H1 (cell line): ENCODE measurements at regions not wholly inside any gene's neighbourhood (a gene's known extent, or its start where the extent isn't known, plus 50 kb on each side); places are given as distances from the start of the nearest gene placed in this dataset.

ENCODE experiments used
- CTCF ChIA-PET: fragments of 300-600 bp; sonication (Branson Sonifier 250); formaldehyde crosslinking; loops from one replicate; lab custom pipeline; 2021; ENCODE audit not compliant: partially characterized antibody; lab: Charles Lee
- POLR2A ChIA-PET: fragments of 300-600 bp; sonication (Branson Sonifier 250); formaldehyde crosslinking; loops from one replicate; lab custom pipeline; 2021; ENCODE audit warnings: inconsistent platforms; ENCODE audit not compliant: partially characterized antibody; lab: Charles Lee
- DNase-seq, 2 experiments: peaks; one replicate each; pipeline versions ENCODE4 v3.0.0 to v3.0.0-alpha.2; 2010 to 2022; ENCODE audit warnings: low spot score in 2 of 2, low read depth in 1 of 2, mixed read lengths in 1 of 2
- FAIRE-seq: peaks from 2 replicates; lab custom pipeline; 2011; peaks lifted over from hg19 to GRCh38; lab: Jason Lieb, UNC
- H2AFZ ChIP-seq: 2 replicates; pipeline ENCODE4 v1.8.1; 2012; ENCODE audit warnings: low read length, inconsistent platforms
- H2AK5ac ChIP-seq: 2 replicates; pipeline ENCODE4 v1.6.1; 2013; ENCODE audit warnings: low read depth, low read length
- H2BK120ac ChIP-seq: replicated peaks from 2 replicates; pipeline ENCODE3; 2013; ENCODE audit warnings: low read depth, low read length, inconsistent platforms
- H2BK12ac ChIP-seq: 2 replicates; pipeline ENCODE4 v1.6.1; 2013; ENCODE audit warnings: low read depth, low read length
- H2BK15ac ChIP-seq: 2 replicates; pipeline ENCODE4 v1.6.1; 2013; ENCODE audit warnings: low read length
- H2BK20ac ChIP-seq: 2 replicates; pipeline ENCODE4 v1.6.1; 2013; ENCODE audit warnings: low read length
- H2BK5ac ChIP-seq: 2 replicates; pipeline ENCODE4 v1.6.1; 2013; ENCODE audit warnings: low read depth, low read length
- H3K14ac ChIP-seq: 2 replicates; pipeline ENCODE4 v1.6.1; 2013; ENCODE audit warnings: inconsistent platforms; ENCODE audit not compliant: insufficient read length
- H3K18ac ChIP-seq: 2 replicates; pipeline ENCODE4 v1.6.1; 2013; ENCODE audit warnings: low read length; ENCODE audit errors: extremely low read depth
- H3K23ac ChIP-seq: 2 replicates; pipeline ENCODE4 v1.6.1; 2013; ENCODE audit warnings: inconsistent platforms; ENCODE audit not compliant: insufficient read length
- H3K23me2 ChIP-seq: 2 replicates; pipeline ENCODE4 v1.6.1; 2013; ENCODE audit warnings: low read depth, low read length
- H3K27ac ChIP-seq: 2 replicates; pipeline ENCODE4 v1.6.1; 2011; ENCODE audit warnings: low read depth, low read length, inconsistent platforms
- H3K27me3 ChIP-seq, 4 experiments: replicated peaks in 1 of 4; 1 replicate in 1 of 4; 2 replicates in 3 of 4; pipeline versions ENCODE4 v1.6.1 to v1.8.1; 2011 to 2013; ENCODE audit warnings: low read length in 3 of 4, mild to moderate bottlenecking in 3 of 4, inconsistent platforms in 2 of 4, mixed read lengths in 2 of 4, moderate library complexity in 1 of 4; ENCODE audit not compliant: control insufficient read depth in 3 of 4, insufficient read depth in 3 of 4; ENCODE audit errors: extremely low read depth in 1 of 4
- H3K36me3 ChIP-seq, 4 experiments: 2 replicates each; pipeline versions ENCODE4 v1.6.1 to v1.8.1; 2011 to 2013; ENCODE audit warnings: mild to moderate bottlenecking in 4 of 4, low read length in 3 of 4, moderate library complexity in 2 of 4, control low read depth in 1 of 4, inconsistent platforms in 1 of 4; ENCODE audit not compliant: insufficient read depth in 4 of 4, control insufficient read depth in 2 of 4
- H3K4ac ChIP-seq: replicated peaks from 2 replicates; pipeline ENCODE3; 2013; ENCODE audit warnings: low read length, low read depth, mixed read lengths, inconsistent platforms; ENCODE audit not compliant: insufficient read length
- H3K4me1 ChIP-seq, 4 experiments: replicated peaks in 1 of 4; 1 replicate in 1 of 4; 2 replicates in 3 of 4; pipeline versions ENCODE4 v1.6.1 to v1.8.1; 2011 to 2013; ENCODE audit warnings: low read length in 3 of 4, inconsistent platforms in 2 of 4, mixed read lengths in 1 of 4; ENCODE audit not compliant: insufficient read depth in 4 of 4, control insufficient read depth in 3 of 4
- H3K4me2 ChIP-seq, 2 experiments: 2 replicates each; pipeline versions ENCODE4 v1.6.1 to v1.8.1; 2011 to 2013; ENCODE audit warnings: low read depth in 2 of 2, low read length in 2 of 2, control low read depth in 1 of 2, inconsistent platforms in 1 of 2, mild to moderate bottlenecking in 1 of 2; ENCODE audit not compliant: insufficient read depth in 1 of 2
- H3K4me3 ChIP-seq, 4 experiments: fragments of 200-600, 300-600 bp in 1 of 4; sonication (generic), shearing (Covaris generic), sonication (Bioruptor Twin) in 1 of 4; 2 replicates each; pipeline versions ENCODE4 v1.5.1 to v1.8.1; 2011 to 2016; ENCODE audit warnings: low read length in 4 of 4, low read depth in 3 of 4, control low read depth in 2 of 4, inconsistent platforms in 2 of 4, mild to moderate bottlenecking in 2 of 4, mixed read lengths in 1 of 4, moderate library complexity in 1 of 4; ENCODE audit not compliant: insufficient read depth in 2 of 4; ENCODE audit errors: extremely low read depth in 1 of 4
- H3K56ac ChIP-seq: replicated peaks from 2 replicates; pipeline ENCODE3; 2013; ENCODE audit warnings: low read depth, mild to moderate bottlenecking, mixed read lengths, low read length, inconsistent platforms; ENCODE audit not compliant: insufficient read length
- H3K79me1 ChIP-seq: 2 replicates; pipeline ENCODE4 v1.6.1; 2013; ENCODE audit warnings: low read depth, low read length, control low read depth
- H3K79me2 ChIP-seq, 2 experiments: 2 replicates each; pipeline versions ENCODE4 v1.6.1 to v1.8.1; 2012 to 2013; ENCODE audit warnings: low read length in 2 of 2, mild to moderate bottlenecking in 2 of 2, inconsistent platforms in 1 of 2; ENCODE audit not compliant: insufficient read depth in 2 of 2, control insufficient read depth in 1 of 2
- H3K9ac ChIP-seq, 4 experiments: replicated peaks in 1 of 4; 1 replicate in 1 of 4; 2 replicates in 3 of 4; pipeline versions ENCODE4 v1.6.1 to v1.8.1; 2011 to 2013; ENCODE audit warnings: low read depth in 3 of 4, low read length in 3 of 4, control low read depth in 2 of 4, mild to moderate bottlenecking in 2 of 4, moderate library complexity in 2 of 4, inconsistent platforms in 1 of 4; ENCODE audit errors: extremely low read depth in 1 of 4
- H3K9me3 ChIP-seq, 2 experiments: 2 replicates each; pipeline versions ENCODE4 v1.6.1 to v1.8.1; 2012 to 2013; ENCODE audit warnings: mild to moderate bottlenecking in 2 of 2, moderate library complexity in 2 of 2, control low read depth in 1 of 2, inconsistent platforms in 1 of 2, low read depth in 1 of 2, low read length in 1 of 2, mixed read lengths in 1 of 2; ENCODE audit not compliant: insufficient read depth in 2 of 2
- H4K20me1 ChIP-seq, 2 experiments: replicated peaks in 1 of 2; 2 replicates each; pipeline versions ENCODE3 to v1.8.1; 2011 to 2013; ENCODE audit warnings: inconsistent platforms in 2 of 2, low read length in 2 of 2, mild to moderate bottlenecking in 1 of 2; ENCODE audit not compliant: insufficient read depth in 2 of 2, control insufficient read depth in 1 of 2
- H4K5ac ChIP-seq: 2 replicates; pipeline ENCODE4 v1.6.1; 2013; ENCODE audit warnings: low read length, low read depth, mixed read lengths, inconsistent platforms; ENCODE audit not compliant: insufficient read length
- H4K8ac ChIP-seq: 2 replicates; pipeline ENCODE4 v1.8.0; 2013; ENCODE audit warnings: mild to moderate bottlenecking, moderate library complexity, low read length, inconsistent platforms; ENCODE audit not compliant: insufficient read depth; ENCODE audit errors: extremely low read depth
- H4K91ac ChIP-seq: replicated peaks from 2 replicates; pipeline ENCODE3; 2013; ENCODE audit warnings: low read length, mixed read lengths, inconsistent platforms; ENCODE audit not compliant: insufficient read length
- EGR1 ChIP-seq: IDR thresholded peaks from 2 replicates; pipeline ENCODE4 v1.6.1; 2011; ENCODE audit warnings: low read depth, low read length, borderline replicate concordance
- EP300 ChIP-seq, 2 experiments: IDR thresholded peaks; 1 replicate in 1 of 2; 2 replicates in 1 of 2; pipeline ENCODE4 v1.6.1; 2011 to 2012; ENCODE audit warnings: low read depth in 2 of 2, low read length in 2 of 2, mild to moderate bottlenecking in 2 of 2, borderline replicate concordance in 1 of 2, inconsistent platforms in 1 of 2, moderate library complexity in 1 of 2
- EZH2 ChIP-seq: fragments of 200-600 bp; sonication (generic); IDR thresholded peaks from 2 replicates; pipeline ENCODE4 v1.7.1; 2012; ENCODE audit warnings: low read depth, mild to moderate bottlenecking, moderate library complexity, low read length, inconsistent platforms; ENCODE audit not compliant: severe bottlenecking
- JUND ChIP-seq: IDR thresholded peaks from 2 replicates; pipeline ENCODE4 v1.6.1; 2011; ENCODE audit warnings: mild to moderate bottlenecking, improper control_type of control experiment, low read length
- KDM4A ChIP-seq: IDR thresholded peaks from one replicate; pipeline ENCODE4 v1.7.1; 2012; ENCODE audit warnings: low read depth, mild to moderate bottlenecking, moderate library complexity, low read length, inconsistent platforms; ENCODE audit not compliant: severe bottlenecking
- KDM5A ChIP-seq: fragments of 200-600 bp; IDR thresholded peaks from 2 replicates; pipeline ENCODE4 v1.7.1; 2012; ENCODE audit warnings: mild to moderate bottlenecking, low read length, inconsistent platforms, mixed read lengths
- MAX ChIP-seq: IDR thresholded peaks from 2 replicates; pipeline ENCODE4 v1.6.1; 2012; ENCODE audit warnings: inconsistent platforms
- NANOG ChIP-seq: IDR thresholded peaks from 2 replicates; pipeline ENCODE4 v1.6.1; 2011; ENCODE audit warnings: low read length, low read depth, mild to moderate bottlenecking, inconsistent platforms; ENCODE audit not compliant: insufficient read depth, poor library complexity, severe bottlenecking
- NRF1 ChIP-seq: IDR thresholded peaks from 2 replicates; pipeline ENCODE4 v1.6.1; 2011; ENCODE audit warnings: mild to moderate bottlenecking, low read depth, low read length, improper control_type of control experiment
- POU5F1 ChIP-seq: IDR thresholded peaks from 2 replicates; pipeline ENCODE4 v1.6.1; 2011; ENCODE audit warnings: low read depth, mild to moderate bottlenecking, low read length, moderate library complexity
- RFX5 ChIP-seq: IDR thresholded peaks from 2 replicates; pipeline ENCODE4 v1.6.1; 2011; ENCODE audit warnings: low read depth, low read length, improper control_type of control experiment, borderline replicate concordance
- RXRA ChIP-seq: IDR thresholded peaks from 2 replicates; pipeline ENCODE4 v1.6.1; 2011; ENCODE audit warnings: low read depth, mild to moderate bottlenecking, low read length, moderate library complexity; ENCODE audit not compliant: insufficient read depth
- SIN3A ChIP-seq, 2 experiments: IDR thresholded peaks in 1 of 2; conservative IDR thresholded peaks in 1 of 2; 2 replicates each; pipeline ENCODE4 v1.6.1; 2011 to 2012; ENCODE audit warnings: low read length in 2 of 2, improper control_type of control experiment in 1 of 2, low read depth in 1 of 2, mild to moderate bottlenecking in 1 of 2
- SIX5 ChIP-seq: IDR thresholded peaks from 2 replicates; pipeline ENCODE4 v1.6.1; 2011; ENCODE audit warnings: mild to moderate bottlenecking, low read depth, low read length
- YY1 ChIP-seq: IDR thresholded peaks from 2 replicates; pipeline ENCODE4 v1.6.1; 2011; ENCODE audit warnings: low read depth, mild to moderate bottlenecking, low read length
- WGBS, 2 experiments: shearing (Covaris generic) in 1 of 2; methylation state at CpG; one replicate each; pipeline versions ENCODE4 v1.1.6 to v1.1.7; 2013 to 2015; ENCODE audit warnings: low lambda C conversion rate in 2 of 2, mixed read lengths in 2 of 2, inconsistent platforms in 1 of 2, low coverage in 1 of 2, missing lambda C conversion rate in 1 of 2; ENCODE audit not compliant: insufficient replicate concordance in 2 of 2, insufficient coverage in 1 of 2, insufficient read length in 1 of 2; ENCODE audit errors: extremely low coverage in 1 of 2, missing lambda C conversion rate in 1 of 2; 5-methylcytosine and 5-hydroxymethylcytosine counted together

GRCh38 chr18:1229634-1230033 is 325.0 kb downstream of the ADCYAP1 start:
- Histone ChIP-seq H2AFZ (no peak overlapping the region), H4K20me1 (no peaks in the 10 kb centered on the region), H3K79me2 (no peaks in the 10 kb centered on the region), H3K4me3 (no peak overlapping the region), H3K14ac (no peak overlapping the region), H3K18ac (no peak overlapping the region), H3K27ac (no peak overlapping the region), H3K23ac (no peak overlapping the region), H4K8ac (no peak overlapping the region), H2BK5ac (no peak overlapping the region), H3K4ac (no peak overlapping the region), H3K9me3 (peaks cover 0 to 2% of the 10 kb centered on the region in 2 experiments; a peak in 1 of 4 replicates)
- TF ChIP-seq POU5F1 = no peak
- no peak for TF ChIP-seq EGR1
- TF ChIP-seq EP300 (IDR thresholded peaks at IDR 0.05; ENCODE audit: borderline replicate concordance in 1 of 2, low read depth in 2 of 2, low read length in 2 of 2) = no peak
- no peak for TF ChIP-seq YY1
- no peak for TF ChIP-seq KDM5A
- TF ChIP-seq JUND = no peak
- TF ChIP-seq SIN3A (conservative IDR thresholded peaks at IDR 0.05 in 1 of 2, IDR thresholded peaks at IDR 0.05 in 1 of 2; ENCODE audit: low read depth in 1 of 2, low read length in 2 of 2) = no peak
- no peak for TF ChIP-seq NRF1
- TF ChIP-seq KDM4A = no peak
- TF ChIP-seq RXRA = no peak
- TF ChIP-seq NANOG = no peak
- no peak for TF ChIP-seq SIX5
- TF ChIP-seq MAX = no peak
- no peak for TF ChIP-seq EZH2
- no peak for TF ChIP-seq RFX5
- TF ChIP-seq, all 59 proteins: peak for 0
- Histone ChIP-seq H2BK12ac (no peak overlapping the region), H2AK5ac (no peak overlapping the region), H3K9ac (no peak overlapping the region), H3K23me2 (no peaks in the 10 kb centered on the region), H3K56ac (no peak overlapping the region), H4K91ac (no peak overlapping the region), H3K36me3 (no peaks in the 10 kb centered on the region), H2BK15ac (no peak overlapping the region), H4K5ac (no peak overlapping the region), H2BK20ac (no peak overlapping the region), H3K4me2 (no peak overlapping the region), H3K27me3 (no peaks in the 10 kb centered on the region), H2BK120ac (no peak overlapping the region), H3K4me1 (no peaks in the 10 kb centered on the region), H3K79me1 (no peaks in the 10 kb centered on the region)
- FAIRE-seq = no peak
- ChIA-PET CTCF (no interaction called here), POLR2A (no interaction called here)
- no peak for DNase-seq
- WGBS, 2 experiments = 86% methylated on average over 2 of the region's 2 CpGs; no CpG with 5 or more reads in 1 of the 2 experiments
